HCT116 (cell line): ENCODE measurements at regions not wholly inside any gene's neighbourhood (a gene's known extent, or its start where the extent isn't known, plus 50 kb on each side); places are given as distances from the start of the nearest gene placed in this dataset.

Experiments used
- CEBPB ChIP-seq: IDR thresholded peaks from 2 replicates; pipeline ENCODE4 v1.6.1; 2012; ENCODE audit warnings: low read depth
- ELF1 ChIP-seq: IDR thresholded peaks from 2 replicates; pipeline ENCODE4 v1.6.1; 2012; ENCODE audit warnings: low read depth, borderline replicate concordance
- EZH2 ChIP-seq: fragments of 200-600 bp; sonication (generic); IDR thresholded peaks from 2 replicates; pipeline ENCODE4 v1.6.1; 2017; ENCODE audit warnings: antibody characterized with exemption, mixed run types
- POLR2A ChIP-seq: IDR thresholded peaks from 2 replicates; pipeline ENCODE4 v1.7.0; 2011; ENCODE audit warnings: borderline replicate concordance; ENCODE audit not compliant: insufficient read depth, insufficient read length; ENCODE audit errors: extremely low read depth
- RAD21 ChIP-seq: IDR thresholded peaks from 2 replicates; pipeline ENCODE4 v1.6.1; 2012; ENCODE audit warnings: low read depth, mild to moderate bottlenecking
- SIN3A ChIP-seq: IDR thresholded peaks from 2 replicates; pipeline ENCODE4 v1.6.1; 2012; ENCODE audit warnings: low read depth
- SRF ChIP-seq: IDR thresholded peaks from 2 replicates; pipeline ENCODE4 v1.6.1; 2012; ENCODE audit warnings: low read depth
- TCF7L2 ChIP-seq: IDR thresholded peaks from 2 replicates; pipeline ENCODE4 v1.7.0; 2011; ENCODE audit warnings: borderline replicate concordance, inconsistent platforms; ENCODE audit not compliant: insufficient read depth, insufficient read length; ENCODE audit errors: extremely low read depth
- TF ChIP-seq, protein P1 (sequence below), 3 experiments: fragments of 200-600 bp in 1 of 3; sonication (generic) in 1 of 3; IDR thresholded peaks in 2 of 3; conservative IDR thresholded peaks in 1 of 3; 2 replicates each; pipeline ENCODE4 v1.5.1; 2012 to 2017; ENCODE audit warnings: low read depth in 2 of 3, low read length in 2 of 3, antibody characterized with exemption in 1 of 3, borderline replicate concordance in 1 of 3, control low read depth in 1 of 3, mild to moderate bottlenecking in 1 of 3, mixed read lengths in 1 of 3, mixed run types in 1 of 3, moderate library complexity in 1 of 3; ENCODE audit not compliant: insufficient read depth in 1 of 3
- TF ChIP-seq, protein P2 (sequence below): IDR thresholded peaks from 2 replicates; pipeline ENCODE4 v1.6.1; 2012; ENCODE audit warnings: low read depth

DNA sequence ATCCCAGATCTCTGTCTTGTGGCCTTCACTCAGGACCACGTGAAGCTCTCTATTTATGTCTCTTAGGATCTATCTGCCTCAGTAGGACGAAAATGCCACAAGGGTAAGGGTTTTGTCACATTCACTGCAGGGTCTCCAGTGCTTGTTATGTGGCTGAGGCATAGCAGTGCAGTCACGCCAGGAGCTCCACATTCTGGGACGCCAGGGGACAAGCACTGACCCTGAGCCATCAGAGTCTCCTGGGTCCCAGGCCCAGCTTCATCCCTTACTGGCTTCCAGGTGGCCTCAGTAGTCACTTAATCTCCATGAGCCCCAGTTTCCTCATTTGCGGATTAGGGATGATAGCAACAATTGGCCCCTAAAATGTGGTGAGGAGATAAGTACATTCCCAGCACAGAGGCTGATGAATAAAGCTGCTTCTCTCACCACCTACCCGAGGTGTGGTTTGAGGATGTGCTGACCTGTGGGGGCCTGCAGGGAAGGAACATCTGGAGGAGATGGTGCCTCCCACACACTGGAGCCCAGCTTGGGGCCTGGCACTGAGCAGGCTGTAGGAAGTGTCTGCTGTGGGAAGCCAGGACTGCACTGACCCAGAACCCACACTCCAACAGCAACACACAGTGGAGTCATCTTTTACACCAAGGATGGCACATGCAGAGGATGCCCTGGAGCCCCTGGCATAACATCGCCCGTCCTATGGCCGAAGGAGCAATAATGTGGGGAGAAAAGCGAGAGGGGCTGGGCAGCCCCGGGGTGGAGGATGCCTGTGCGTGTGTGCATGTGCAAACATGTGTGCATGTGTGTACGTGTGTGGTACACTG, 93.2 kb upstream of the IQSEC1 start:
- TF ChIP-seq, protein P1, sequence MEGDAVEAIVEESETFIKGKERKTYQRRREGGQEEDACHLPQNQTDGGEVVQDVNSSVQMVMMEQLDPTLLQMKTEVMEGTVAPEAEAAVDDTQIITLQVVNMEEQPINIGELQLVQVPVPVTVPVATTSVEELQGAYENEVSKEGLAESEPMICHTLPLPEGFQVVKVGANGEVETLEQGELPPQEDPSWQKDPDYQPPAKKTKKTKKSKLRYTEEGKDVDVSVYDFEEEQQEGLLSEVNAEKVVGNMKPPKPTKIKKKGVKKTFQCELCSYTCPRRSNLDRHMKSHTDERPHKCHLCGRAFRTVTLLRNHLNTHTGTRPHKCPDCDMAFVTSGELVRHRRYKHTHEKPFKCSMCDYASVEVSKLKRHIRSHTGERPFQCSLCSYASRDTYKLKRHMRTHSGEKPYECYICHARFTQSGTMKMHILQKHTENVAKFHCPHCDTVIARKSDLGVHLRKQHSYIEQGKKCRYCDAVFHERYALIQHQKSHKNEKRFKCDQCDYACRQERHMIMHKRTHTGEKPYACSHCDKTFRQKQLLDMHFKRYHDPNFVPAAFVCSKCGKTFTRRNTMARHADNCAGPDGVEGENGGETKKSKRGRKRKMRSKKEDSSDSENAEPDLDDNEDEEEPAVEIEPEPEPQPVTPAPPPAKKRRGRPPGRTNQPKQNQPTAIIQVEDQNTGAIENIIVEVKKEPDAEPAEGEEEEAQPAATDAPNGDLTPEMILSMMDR (IDR thresholded peaks at IDR 0.05 in 2 of 3, conservative IDR thresholded peaks at IDR 0.05 in 1 of 3; ENCODE audit: borderline replicate concordance in 1 of 3, insufficient read depth in 1 of 3, low read depth in 2 of 3, low read length in 2 of 3), result no peak
- TF ChIP-seq ELF1 (no peak), TCF7L2 (no peak), RAD21 (no peak), POLR2A (no peak), SIN3A (no peak), EZH2 (no peak), SRF (no peak), CEBPB (no peak)
- TF ChIP-seq, protein P2, sequence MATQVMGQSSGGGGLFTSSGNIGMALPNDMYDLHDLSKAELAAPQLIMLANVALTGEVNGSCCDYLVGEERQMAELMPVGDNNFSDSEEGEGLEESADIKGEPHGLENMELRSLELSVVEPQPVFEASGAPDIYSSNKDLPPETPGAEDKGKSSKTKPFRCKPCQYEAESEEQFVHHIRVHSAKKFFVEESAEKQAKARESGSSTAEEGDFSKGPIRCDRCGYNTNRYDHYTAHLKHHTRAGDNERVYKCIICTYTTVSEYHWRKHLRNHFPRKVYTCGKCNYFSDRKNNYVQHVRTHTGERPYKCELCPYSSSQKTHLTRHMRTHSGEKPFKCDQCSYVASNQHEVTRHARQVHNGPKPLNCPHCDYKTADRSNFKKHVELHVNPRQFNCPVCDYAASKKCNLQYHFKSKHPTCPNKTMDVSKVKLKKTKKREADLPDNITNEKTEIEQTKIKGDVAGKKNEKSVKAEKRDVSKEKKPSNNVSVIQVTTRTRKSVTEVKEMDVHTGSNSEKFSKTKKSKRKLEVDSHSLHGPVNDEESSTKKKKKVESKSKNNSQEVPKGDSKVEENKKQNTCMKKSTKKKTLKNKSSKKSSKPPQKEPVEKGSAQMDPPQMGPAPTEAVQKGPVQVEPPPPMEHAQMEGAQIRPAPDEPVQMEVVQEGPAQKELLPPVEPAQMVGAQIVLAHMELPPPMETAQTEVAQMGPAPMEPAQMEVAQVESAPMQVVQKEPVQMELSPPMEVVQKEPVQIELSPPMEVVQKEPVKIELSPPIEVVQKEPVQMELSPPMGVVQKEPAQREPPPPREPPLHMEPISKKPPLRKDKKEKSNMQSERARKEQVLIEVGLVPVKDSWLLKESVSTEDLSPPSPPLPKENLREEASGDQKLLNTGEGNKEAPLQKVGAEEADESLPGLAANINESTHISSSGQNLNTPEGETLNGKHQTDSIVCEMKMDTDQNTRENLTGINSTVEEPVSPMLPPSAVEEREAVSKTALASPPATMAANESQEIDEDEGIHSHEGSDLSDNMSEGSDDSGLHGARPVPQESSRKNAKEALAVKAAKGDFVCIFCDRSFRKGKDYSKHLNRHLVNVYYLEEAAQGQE, result no peak
